GM12864 (cell line): ENCODE measurements at regions not wholly inside any gene's neighbourhood (a gene's known extent, or its start where the extent isn't known, plus 50 kb on each side); places are given as distances from the start of the nearest gene placed in this dataset.

Experiments used
- DNase-seq: peaks from one replicate; pipeline ENCODE4 v3.0.0-alpha.2; 2011; ENCODE audit warnings: low read depth
- H3K4me3 ChIP-seq: 2 replicates; pipeline ENCODE4 v1.5.1; 2011; ENCODE audit warnings: mild to moderate bottlenecking, low read depth, low read length, control low read depth
- TF ChIP-seq, protein P1 (sequence below): IDR thresholded peaks from 2 replicates; pipeline ENCODE4 v1.5.1; 2011; ENCODE audit warnings: low read depth, mild to moderate bottlenecking, moderate library complexity, low read length, control low read depth, inconsistent platforms; ENCODE audit errors: missing control alignments

DNA sequence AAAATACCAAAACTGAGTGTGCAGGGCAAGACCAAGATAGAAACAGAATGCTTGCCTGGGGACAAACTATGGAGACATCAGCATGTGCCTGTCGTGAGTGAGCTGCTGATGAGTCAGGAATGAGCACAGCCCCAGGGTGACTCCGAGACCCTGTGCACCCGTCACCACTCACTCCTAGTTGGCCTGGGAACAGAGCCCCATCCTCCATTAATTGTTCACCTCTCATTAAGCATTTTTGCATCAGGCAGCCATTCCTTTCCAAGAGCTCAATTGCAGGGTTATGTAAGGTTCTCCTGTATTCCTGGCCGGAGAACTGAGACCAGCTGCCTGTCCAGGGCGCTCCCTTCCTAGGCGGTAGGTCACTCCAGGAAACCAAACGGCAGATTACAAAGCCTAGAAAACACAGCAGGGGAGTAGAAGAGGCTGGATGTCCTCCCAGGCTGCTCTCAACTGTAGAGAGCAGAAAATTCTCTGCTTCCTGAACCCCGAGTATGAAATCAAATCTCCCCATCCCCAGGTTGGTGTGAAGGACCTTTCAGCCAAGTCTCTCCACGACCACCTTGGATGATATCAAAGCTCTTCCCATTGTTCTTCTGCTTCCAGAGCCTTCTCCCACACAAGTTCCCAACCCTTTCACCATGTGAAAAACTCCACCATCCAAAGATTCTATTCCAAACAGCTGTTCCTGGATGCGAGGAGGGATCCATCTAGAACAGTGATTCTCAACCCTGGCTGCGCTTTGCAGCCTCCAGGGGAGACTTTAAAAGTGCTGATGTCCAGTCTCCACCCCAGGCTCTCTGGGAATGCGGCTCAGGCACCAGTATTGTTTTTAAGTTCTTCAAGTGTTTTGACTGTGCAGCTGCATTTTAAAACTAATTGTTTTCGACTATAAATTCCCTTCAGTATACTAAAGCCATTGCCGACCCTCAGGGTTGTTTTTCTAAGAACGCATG, 532.6 kb upstream of the JARID2 start:
- no peak overlapping the region for H3K4me3 ChIP-seq
- TF ChIP-seq, protein P1, sequence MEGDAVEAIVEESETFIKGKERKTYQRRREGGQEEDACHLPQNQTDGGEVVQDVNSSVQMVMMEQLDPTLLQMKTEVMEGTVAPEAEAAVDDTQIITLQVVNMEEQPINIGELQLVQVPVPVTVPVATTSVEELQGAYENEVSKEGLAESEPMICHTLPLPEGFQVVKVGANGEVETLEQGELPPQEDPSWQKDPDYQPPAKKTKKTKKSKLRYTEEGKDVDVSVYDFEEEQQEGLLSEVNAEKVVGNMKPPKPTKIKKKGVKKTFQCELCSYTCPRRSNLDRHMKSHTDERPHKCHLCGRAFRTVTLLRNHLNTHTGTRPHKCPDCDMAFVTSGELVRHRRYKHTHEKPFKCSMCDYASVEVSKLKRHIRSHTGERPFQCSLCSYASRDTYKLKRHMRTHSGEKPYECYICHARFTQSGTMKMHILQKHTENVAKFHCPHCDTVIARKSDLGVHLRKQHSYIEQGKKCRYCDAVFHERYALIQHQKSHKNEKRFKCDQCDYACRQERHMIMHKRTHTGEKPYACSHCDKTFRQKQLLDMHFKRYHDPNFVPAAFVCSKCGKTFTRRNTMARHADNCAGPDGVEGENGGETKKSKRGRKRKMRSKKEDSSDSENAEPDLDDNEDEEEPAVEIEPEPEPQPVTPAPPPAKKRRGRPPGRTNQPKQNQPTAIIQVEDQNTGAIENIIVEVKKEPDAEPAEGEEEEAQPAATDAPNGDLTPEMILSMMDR = no peak
- DNase-seq = no peak

- TF ChIP-seq, protein P1 = no peak
- H3K4me3 ChIP-seq = no peak overlapping the region
- DNase-seq = no peak
Observed at GRCh38 chr6:14713966-14714631, 531.8 kb upstream of the JARID2 start.

GRCh38 chr6:14715076-14715475, 530.8 kb upstream of the JARID2 start:
- H3K4me3 ChIP-seq = no peak overlapping the region
- no peak for DNase-seq
- TF ChIP-seq, protein P1 = no peak

GRCh38 chr6:14716499-14717146, 529.2 kb upstream of the JARID2 start:
- H3K4me3 ChIP-seq = no peak overlapping the region
- TF ChIP-seq, protein P1 = no peak
- DNase-seq = no peak

GRCh38 chr6:14717307-14717706, 528.6 kb upstream of the JARID2 start:
- TF ChIP-seq, protein P1 = no peak
- H3K4me3 ChIP-seq = no peak overlapping the region
- DNase-seq = no peak

DNA sequence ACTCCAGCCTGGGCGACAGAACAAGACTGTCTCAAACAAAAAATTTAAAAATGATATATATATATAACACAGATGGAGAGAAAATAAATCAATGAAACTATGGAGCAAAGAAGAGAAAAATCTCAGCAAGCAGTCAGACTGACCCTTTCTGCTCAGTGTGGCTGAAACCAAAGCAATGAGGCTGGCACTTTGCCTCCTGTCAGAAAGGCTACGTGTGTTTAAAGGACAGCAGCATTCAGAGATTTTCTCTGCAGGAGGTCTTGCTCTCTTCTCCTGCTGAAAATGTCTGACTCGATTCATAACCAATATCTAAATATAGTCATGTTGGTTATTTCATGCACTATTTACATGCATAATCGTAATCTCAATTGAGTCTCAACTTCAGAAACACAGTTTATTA, 527.0 kb upstream of the JARID2 start:
- DNase-seq = no peak
- TF ChIP-seq, protein P1 = no peak
- no peak overlapping the region for H3K4me3 ChIP-seq
